ENCODE measurements at regions not wholly inside any gene's neighbourhood (a gene's known extent, or its start where the extent isn't known, plus 50 kb on each side); places are given as distances from the start of the nearest gene placed in this dataset.

DNA sequence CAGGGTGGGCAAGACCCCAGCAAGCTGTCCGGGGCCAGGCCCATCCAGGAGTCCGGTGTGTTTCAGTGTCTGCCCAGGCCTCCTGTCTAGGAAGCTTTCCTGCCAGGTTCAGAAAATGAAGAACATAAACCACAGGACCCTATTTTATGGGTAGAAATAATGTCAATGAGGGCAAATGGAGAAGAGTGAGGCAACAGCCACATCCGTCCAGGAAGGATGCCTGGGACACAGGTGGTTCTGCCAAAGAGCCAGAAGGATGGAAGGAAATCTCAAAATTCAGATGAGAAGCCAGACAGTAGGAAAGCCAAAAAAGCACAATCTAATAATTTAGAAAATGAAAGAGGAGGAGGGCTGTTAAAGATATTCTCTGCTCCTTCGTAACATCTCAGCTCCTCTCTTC lies 262.3 kb downstream of the AUH start:
- H3K4me1 Mint-ChIP-seq = peaks cover 51% of the 10 kb centered on the region
- H3K9me3 Mint-ChIP-seq = peaks cover 2% of the 10 kb centered on the region
- peaks cover 18% of the 10 kb centered on the region for H3K36me3 Mint-ChIP-seq
- POLR2A ChIA-PET = interaction anchor here (0.9 to 5.2 kb wide), 10 partner anchors 13 to 325 kb away, joined by 3 to 38 read pairs (median 9); partner anchors contain the start of gene NFIL3
- H3K4me3 Mint-ChIP-seq = peak overlapping the region; percentile 80
- no peaks in the 10 kb centered on the region for H3K27me3 Mint-ChIP-seq
- ATAC-seq (ENCODE audit: low read depth) (no peak), DNase-seq (no peak)
- H3K27ac Mint-ChIP-seq = peak overlapping the region; percentile 91

- no peaks in the 10 kb centered on the region for H3K9me3 Mint-ChIP-seq
- H3K27ac Mint-ChIP-seq = peak overlapping the region; percentile 91
- POLR2A ChIA-PET = interaction anchor here (0.7 to 5.2 kb wide), 15 partner anchors 8 to 324 kb away, joined by 3 to 38 read pairs (median 7); partner anchors contain the start of gene NFIL3
- DNase-seq = no peak
- ATAC-seq (ENCODE audit: low read depth) = no peak
- H3K4me3 Mint-ChIP-seq = peak overlapping the region; percentile 80
- H3K36me3 Mint-ChIP-seq = peaks cover 11% of the 10 kb centered on the region
- peaks cover 49% of the 10 kb centered on the region for H3K4me1 Mint-ChIP-seq
- H3K27me3 Mint-ChIP-seq = no peaks in the 10 kb centered on the region
Observed at GRCh38 chr9:91100878-91101450, 260.8 kb downstream of the AUH start.

DNA sequence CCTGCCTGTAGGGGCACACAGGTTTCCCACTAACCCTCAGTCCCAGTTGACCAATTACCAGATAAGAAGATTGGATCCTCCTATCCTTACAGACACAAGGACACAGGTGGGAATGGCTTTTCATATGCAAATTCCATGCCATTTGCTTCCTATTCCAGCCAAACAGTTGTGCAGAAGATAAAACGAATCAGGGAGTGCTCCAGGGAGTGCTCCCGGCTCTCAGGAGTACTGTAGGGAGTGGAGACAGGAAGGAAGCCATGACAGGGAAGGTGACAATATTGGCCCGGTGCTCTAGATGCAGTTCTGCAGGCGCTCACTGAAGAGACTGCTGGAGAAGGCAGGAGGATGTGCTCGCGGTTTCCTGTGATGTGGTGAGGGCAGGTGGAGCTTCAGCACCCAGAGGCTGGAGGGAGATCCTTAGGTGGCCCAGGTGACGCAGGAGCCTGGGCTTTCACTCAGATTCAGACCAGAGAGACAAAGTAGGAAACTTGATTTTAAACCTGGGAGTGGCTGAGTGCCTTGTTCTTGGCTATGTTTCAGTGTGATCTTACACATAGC lies 260.0 kb downstream of the AUH start:
- ATAC-seq (ENCODE audit: low read depth) (peak; percentile 88), DNase-seq (peak; percentile 85)
- Mint-ChIP-seq H3K27ac (peak overlapping the region; percentile 90), H3K36me3 (peaks cover 9% of the 10 kb centered on the region), H3K27me3 (no peaks in the 10 kb centered on the region), H3K9me3 (no peaks in the 10 kb centered on the region), H3K4me3 (peak overlapping the region; percentile 80), H3K4me1 (peaks cover 49% of the 10 kb centered on the region)
- POLR2A ChIA-PET = interaction anchor here (0.7 to 5.2 kb wide), 11 partner anchors 9 to 323 kb away, joined by 3 to 38 read pairs (median 5); partner anchors contain the start of gene NFIL3

GRCh38 chr9:91102269-91102668 lies 259.4 kb downstream of the AUH start:
- Mint-ChIP-seq H3K36me3 (peaks cover 7% of the 10 kb centered on the region), H3K9me3 (no peaks in the 10 kb centered on the region), H3K4me1 (peaks cover 47% of the 10 kb centered on the region), H3K27me3 (no peaks in the 10 kb centered on the region), H3K4me3 (peak overlapping the region; percentile 80), H3K27ac (peak overlapping the region; percentile 90)
- ATAC-seq (ENCODE audit: low read depth) (no peak), DNase-seq (no peak)
- POLR2A ChIA-PET = interaction anchor here (0.7 to 5.2 kb wide), 6 partner anchors 9 to 50 kb away, joined by 3 to 38 read pairs (median 4); no protein-coding TSS in a partner anchor

DNA sequence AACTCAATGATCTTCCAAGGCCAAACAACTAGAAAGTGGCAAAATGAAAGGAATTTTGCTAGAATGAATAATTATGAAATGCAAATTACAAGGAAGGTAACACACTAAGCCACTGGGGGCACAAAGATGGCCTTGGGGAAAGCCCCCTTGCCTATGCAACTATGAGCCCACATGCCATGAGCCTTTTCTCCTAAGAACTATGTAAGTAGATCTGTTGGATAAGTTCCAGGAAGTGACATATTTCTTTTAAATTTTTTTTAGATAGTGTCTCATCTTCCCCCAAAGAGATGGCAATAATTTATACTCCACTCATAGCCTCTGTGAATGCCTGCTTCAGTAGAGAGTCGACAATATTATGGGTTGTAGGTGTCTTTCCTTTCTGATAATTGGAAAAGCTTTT lies 257.8 kb downstream of the AUH start:
- Mint-ChIP-seq H3K27ac (peak overlapping the region; percentile 23), H3K36me3 (peaks cover 12% of the 10 kb centered on the region), H3K27me3 (peaks cover 7% of the 10 kb centered on the region), H3K9me3 (peaks cover 4% of the 10 kb centered on the region), H3K4me1 (peaks cover 44% of the 10 kb centered on the region), H3K4me3 (no peak overlapping the region)
- POLR2A ChIA-PET = no interaction called here
- ATAC-seq (ENCODE audit: low read depth) (no peak), DNase-seq (no peak)

DNA sequence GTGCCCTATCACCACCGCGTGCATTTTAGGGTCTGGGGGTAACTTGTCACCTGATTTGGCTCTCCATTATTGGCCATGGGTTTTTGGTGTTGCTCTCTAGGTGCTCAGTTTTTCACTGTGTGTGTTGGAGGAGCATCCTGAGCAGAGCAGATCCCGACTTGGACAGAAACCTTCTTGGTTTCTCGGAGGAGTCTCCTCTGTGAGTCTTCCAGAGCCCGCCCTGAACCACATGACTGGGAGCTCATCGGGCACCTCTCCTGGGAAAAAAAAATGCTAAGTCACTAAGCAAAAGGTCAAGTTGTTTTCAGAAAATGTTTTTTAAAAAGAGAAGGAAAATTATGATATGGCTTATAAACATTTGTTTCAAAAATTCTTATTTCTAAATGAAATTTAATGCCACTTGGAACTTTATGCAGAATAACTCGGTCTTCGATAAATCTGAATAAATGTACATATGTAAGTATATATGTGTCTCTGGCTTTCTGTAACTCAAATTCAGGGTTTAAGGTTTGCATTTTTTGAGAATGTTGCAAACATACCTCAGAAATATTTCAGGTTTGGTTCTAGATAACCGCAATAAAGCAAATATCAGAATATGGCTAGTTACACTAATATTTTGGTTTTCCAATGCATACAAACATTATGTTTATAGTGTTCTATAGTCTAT lies 255.2 kb downstream of the AUH start:
- no peak overlapping the region for H3K4me3 Mint-ChIP-seq
- POLR2A ChIA-PET = no interaction called here
- DNase-seq (no peak), ATAC-seq (ENCODE audit: low read depth) (no peak)
- H3K9me3 Mint-ChIP-seq = peaks cover 18% of the 10 kb centered on the region
- H3K27ac Mint-ChIP-seq = no peak overlapping the region
- H3K36me3 Mint-ChIP-seq = peaks cover 35% of the 10 kb centered on the region
- peaks cover 7% of the 10 kb centered on the region for H3K27me3 Mint-ChIP-seq
- H3K4me1 Mint-ChIP-seq = peaks cover 21% of the 10 kb centered on the region

GRCh38 chr9:91111226-91111625 lies 250.5 kb downstream of the AUH start:
- no peak for ATAC-seq (ENCODE audit: low read depth)
- peaks cover 10% of the 10 kb centered on the region for H3K27me3 Mint-ChIP-seq
- H3K36me3 Mint-ChIP-seq = peaks cover 39% of the 10 kb centered on the region
- peaks cover 25% of the 10 kb centered on the region for H3K4me1 Mint-ChIP-seq
- H3K4me3 Mint-ChIP-seq = no peak overlapping the region
- peaks cover 18% of the 10 kb centered on the region for H3K9me3 Mint-ChIP-seq
- POLR2A ChIA-PET = interaction anchor here (0.8 to 1.9 kb wide), 3 partner anchors 9 to 64 kb away, joined by 3 to 5 read pairs (median 3); no protein-coding TSS in a partner anchor
- no peak for DNase-seq
- no peak overlapping the region for H3K27ac Mint-ChIP-seq

DNA sequence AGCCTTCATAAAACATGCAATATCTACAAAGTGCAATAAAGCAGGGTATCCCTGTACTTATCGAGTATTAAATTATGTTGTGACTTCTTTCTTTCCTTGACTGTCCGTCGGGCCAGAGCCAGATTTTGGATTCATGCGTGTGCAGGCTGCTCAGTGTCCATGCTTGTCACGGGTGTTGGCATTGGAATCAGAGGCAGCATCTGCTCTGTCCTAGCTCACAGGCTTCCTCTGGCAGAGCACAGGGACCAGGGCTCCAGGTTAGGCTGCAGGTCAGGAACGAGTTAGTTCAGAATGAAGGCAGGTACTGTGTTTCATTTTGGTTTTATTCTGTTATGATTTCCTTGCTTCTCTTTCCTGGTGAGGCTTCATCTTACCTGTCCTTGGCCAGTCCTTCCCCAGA lies 249.8 kb downstream of the AUH start:
- Mint-ChIP-seq H3K27me3 (peaks cover 10% of the 10 kb centered on the region), H3K27ac (no peak overlapping the region), H3K9me3 (peaks cover 18% of the 10 kb centered on the region), H3K4me1 (peaks cover 27% of the 10 kb centered on the region), H3K36me3 (peaks cover 37% of the 10 kb centered on the region), H3K4me3 (no peak overlapping the region)
- ATAC-seq (ENCODE audit: low read depth) (no peak), DNase-seq (no peak)
- POLR2A ChIA-PET = interaction anchor here (1.6 to 1.9 kb wide), 2 partner anchors 11 to 39 kb away, joined by 5 to 10 read pairs; no protein-coding TSS in a partner anchor

DNA sequence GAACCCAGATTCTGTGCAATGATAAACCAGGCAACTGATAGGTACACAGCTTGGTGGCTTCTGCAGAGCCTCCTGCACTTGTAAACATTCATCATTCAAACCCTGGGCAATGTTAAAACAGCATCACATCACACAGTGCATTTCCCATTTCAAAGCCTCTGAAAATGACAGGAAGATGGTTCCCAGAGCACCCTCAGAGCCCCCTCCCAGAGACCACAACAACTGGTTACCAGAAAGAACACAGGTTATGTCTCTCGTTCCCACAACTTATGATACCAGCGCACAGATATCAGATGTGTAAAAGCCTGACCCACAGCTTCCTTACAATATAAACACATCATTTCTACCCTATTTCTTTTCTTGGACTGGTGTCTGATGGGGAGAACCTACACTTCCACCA lies 248.7 kb downstream of the AUH start:
- no peak for DNase-seq
- peaks cover 37% of the 10 kb centered on the region for H3K36me3 Mint-ChIP-seq
- peaks cover 29% of the 10 kb centered on the region for H3K4me1 Mint-ChIP-seq
- ATAC-seq (ENCODE audit: low read depth) = no peak
- H3K4me3 Mint-ChIP-seq = no peak overlapping the region
- H3K9me3 Mint-ChIP-seq = peaks cover 18% of the 10 kb centered on the region
- POLR2A ChIA-PET = interaction anchor here (1.5 to 1.6 kb wide), 2 partner anchors 12 to 38 kb away, joined by 4 to 10 read pairs; no protein-coding TSS in a partner anchor
- H3K27ac Mint-ChIP-seq = peak overlapping the region; percentile 27
- H3K27me3 Mint-ChIP-seq = peaks cover 15% of the 10 kb centered on the region

- ATAC-seq (ENCODE audit: low read depth) = no peak
- POLR2A ChIA-PET = interaction anchor here (0.7 kb wide), 1 partner anchor 41 kb away, joined by 3 read pairs; no protein-coding TSS in a partner anchor
- peaks cover 34% of the 10 kb centered on the region for H3K36me3 Mint-ChIP-seq
- H3K4me1 Mint-ChIP-seq = peaks cover 30% of the 10 kb centered on the region
- H3K27me3 Mint-ChIP-seq = peaks cover 15% of the 10 kb centered on the region
- peaks cover 13% of the 10 kb centered on the region for H3K9me3 Mint-ChIP-seq
- no peak for DNase-seq
- H3K27ac Mint-ChIP-seq = no peak overlapping the region
- no peak overlapping the region for H3K4me3 Mint-ChIP-seq
Observed at GRCh38 chr9:91114450-91114849, 247.3 kb downstream of the AUH start.

DNA sequence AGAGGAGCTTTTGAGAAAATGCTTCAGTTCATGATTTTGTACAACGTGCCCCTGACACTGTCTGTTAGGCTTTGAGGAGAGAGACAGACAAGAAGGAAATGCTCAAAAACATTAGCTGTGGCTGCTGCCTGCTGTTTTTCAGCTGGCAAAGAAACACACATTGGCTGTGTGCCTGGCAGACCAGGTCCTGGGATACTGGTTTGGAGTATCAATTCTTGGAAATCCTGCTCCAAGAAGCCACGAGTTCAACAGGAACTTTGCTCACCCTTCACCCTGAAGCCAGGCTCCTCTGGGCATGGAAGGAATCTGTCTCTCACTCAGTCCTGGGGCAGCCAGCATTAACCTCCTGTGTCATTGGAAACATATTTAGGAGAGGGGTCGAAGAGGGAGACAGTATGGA lies 245.5 kb downstream of the AUH start:
- Mint-ChIP-seq H3K27ac (no peak overlapping the region), H3K4me3 (no peak overlapping the region), H3K9me3 (peaks cover 2% of the 10 kb centered on the region), H3K4me1 (peaks cover 30% of the 10 kb centered on the region), H3K36me3 (peaks cover 18% of the 10 kb centered on the region), H3K27me3 (peaks cover 16% of the 10 kb centered on the region)
- POLR2A ChIA-PET = no interaction called here
- ATAC-seq (ENCODE audit: low read depth) (no peak), DNase-seq (no peak)

DNA sequence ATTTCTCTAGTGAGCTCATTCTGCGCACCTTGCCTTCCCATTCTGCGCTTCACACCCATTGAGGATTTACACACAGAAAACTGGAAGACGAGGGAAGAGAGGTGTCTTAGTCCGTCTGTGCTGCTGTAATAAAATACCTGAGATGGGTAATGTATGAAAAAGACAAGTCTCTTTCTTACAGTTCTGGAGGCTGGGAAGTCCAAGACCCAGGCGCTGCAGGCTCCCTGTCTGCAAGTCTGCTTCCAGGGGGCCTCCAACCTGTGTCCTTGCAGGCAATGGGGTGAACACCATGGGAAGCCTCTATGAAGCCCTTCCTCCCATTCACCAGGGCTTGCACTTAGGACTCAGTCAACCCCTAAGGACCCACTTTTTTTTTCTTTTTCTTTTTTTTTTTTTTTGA lies 245.0 kb downstream of the AUH start:
- Mint-ChIP-seq H3K27me3 (peaks cover 16% of the 10 kb centered on the region), H3K4me1 (peaks cover 30% of the 10 kb centered on the region), H3K36me3 (peaks cover 16% of the 10 kb centered on the region), H3K27ac (no peak overlapping the region), H3K9me3 (no peaks in the 10 kb centered on the region), H3K4me3 (no peak overlapping the region)
- ATAC-seq (ENCODE audit: low read depth) (no peak), DNase-seq (no peak)
- POLR2A ChIA-PET = no interaction called here

GRCh38 chr9:91117474-91117891 lies 244.2 kb downstream of the AUH start:
- DNase-seq (no peak), ATAC-seq (ENCODE audit: low read depth) (no peak)
- Mint-ChIP-seq H3K4me1 (peaks cover 24% of the 10 kb centered on the region), H3K27me3 (peaks cover 16% of the 10 kb centered on the region), H3K4me3 (no peak overlapping the region), H3K36me3 (peaks cover 19% of the 10 kb centered on the region), H3K9me3 (peaks cover 4% of the 10 kb centered on the region), H3K27ac (no peak overlapping the region)
- POLR2A ChIA-PET = no interaction called here

Measured in activated naive CD8-positive, alpha-beta T cell treated with anti-CD3 and anti-CD28 coated beads, Interleukin-2, amount 10 ng/mL, durations not matched to agents 7 days and 5 days (primary cell).